Stimulated activated CD8-positive, alpha-beta memory T cell treated with anti-CD3 and anti-CD28 coated beads, Interleukin-12 subunit alpha, Interleukin-12 subunit beta, amount 100 ng/mL, for 1 hour (primary cell): ENCODE measurements at regions not wholly inside any gene's neighbourhood (a gene's known extent, or its start where the extent isn't known, plus 50 kb on each side); places are given as distances from the start of the nearest gene placed in this dataset.

Source experiments
- DNase-seq: peaks from one replicate; pipeline ENCODE4 v3.0.0-alpha.2; 2020; ENCODE audit warnings: low read depth

DNA sequence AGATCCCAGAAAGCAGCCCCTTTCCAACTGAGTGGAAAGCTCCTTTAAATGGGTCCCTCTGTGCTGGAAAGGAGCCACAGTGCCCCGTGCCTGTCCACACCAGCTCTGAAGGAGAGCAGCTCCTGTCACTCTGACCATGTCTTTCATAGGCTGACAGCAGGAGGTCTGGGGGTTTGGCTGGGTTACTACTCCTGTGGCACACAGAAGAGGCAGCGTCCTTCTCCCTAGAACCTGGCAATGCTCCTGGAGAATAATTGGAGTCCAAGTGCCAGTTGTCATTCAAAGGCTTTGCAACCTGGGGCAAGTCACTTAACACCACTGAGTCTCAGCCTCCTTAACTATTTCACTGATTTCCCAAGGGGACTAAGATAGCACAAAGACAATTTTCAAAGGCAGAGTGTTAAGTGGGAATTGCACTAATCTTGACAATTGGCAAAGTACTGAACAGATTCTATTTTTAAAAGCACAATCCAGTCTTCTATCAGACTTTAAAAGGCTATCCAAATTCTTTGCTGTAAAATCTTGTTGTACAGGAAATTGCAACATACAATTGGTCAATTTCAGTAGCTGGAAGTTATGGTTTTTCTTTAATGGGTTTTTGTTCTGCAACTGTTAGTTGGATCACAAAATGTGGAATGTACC is 457.2 kb downstream of the KIF16B start:
- no peak for DNase-seq

- no peak for DNase-seq
Observed at GRCh38 chr20:16113736-16114135, 459.5 kb downstream of the KIF16B start.

- DNase-seq, result no peak
Observed at GRCh38 chr20:16111852-16112412, 461.3 kb downstream of the KIF16B start.

DNA sequence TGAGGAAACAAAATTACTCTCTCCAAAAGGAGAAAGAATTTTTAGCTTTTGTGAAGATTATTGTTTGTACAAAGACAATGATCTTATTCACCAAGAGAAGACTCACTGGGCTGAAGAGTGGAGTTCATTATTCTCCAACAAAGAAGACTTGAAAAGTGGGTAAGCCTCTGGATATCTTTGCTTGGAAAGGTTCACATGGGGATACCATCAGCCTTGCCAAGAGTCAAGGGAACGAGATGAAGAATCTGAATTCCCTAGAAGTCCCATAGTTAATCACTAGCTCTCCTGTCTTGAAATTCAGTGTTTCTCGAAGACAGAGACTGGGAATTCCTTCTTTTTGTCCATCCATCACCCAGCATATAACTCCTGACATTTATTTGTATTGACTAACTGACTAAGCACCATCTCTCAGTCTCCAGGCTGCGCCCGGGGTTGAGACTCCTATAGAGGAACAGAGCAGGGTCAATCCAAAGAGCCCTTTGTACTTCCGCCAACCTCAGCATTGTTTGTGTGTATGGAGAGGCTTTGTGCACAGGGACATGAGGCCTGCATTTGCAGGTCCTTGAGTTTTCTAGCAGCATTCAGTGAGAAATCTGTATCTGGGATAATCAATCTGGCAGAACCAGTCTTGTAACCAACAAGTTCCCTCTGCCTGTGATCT is 461.9 kb downstream of the KIF16B start:
- no peak for DNase-seq

DNA sequence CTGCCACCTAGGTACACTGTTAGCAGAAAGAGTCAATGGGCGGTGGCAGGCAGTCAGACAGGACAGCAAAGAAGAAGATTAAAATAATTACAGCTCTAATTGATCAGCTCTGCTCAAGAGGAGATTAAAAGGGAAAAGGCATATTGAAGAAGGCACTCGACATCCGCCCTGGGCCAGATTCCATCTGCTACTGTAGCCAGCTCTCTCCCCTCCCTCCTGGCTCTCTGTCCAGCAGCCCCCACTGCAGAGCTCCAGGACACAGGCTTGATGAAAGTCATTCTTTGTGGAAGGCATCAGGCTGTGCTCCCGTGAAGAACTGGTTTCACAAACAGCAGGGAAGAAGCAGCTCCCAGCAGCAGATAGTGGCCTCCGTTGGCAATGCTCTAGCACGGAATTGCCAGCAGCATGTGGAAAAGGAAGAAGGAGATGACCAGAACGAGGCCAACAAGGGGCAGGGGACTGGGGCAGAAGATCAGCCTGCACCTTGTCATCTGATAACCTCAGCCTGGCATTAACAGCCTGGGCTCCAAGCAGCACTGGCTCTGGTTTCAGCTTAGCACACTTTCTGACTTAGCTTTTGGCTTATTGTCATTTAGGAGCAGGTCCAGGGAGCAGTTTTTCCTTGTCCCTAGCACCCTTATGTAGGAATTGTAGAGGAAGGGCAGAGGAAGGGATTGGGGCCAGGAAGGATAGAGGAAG is 465.9 kb downstream of the KIF16B start:
- no peak for DNase-seq

DNA sequence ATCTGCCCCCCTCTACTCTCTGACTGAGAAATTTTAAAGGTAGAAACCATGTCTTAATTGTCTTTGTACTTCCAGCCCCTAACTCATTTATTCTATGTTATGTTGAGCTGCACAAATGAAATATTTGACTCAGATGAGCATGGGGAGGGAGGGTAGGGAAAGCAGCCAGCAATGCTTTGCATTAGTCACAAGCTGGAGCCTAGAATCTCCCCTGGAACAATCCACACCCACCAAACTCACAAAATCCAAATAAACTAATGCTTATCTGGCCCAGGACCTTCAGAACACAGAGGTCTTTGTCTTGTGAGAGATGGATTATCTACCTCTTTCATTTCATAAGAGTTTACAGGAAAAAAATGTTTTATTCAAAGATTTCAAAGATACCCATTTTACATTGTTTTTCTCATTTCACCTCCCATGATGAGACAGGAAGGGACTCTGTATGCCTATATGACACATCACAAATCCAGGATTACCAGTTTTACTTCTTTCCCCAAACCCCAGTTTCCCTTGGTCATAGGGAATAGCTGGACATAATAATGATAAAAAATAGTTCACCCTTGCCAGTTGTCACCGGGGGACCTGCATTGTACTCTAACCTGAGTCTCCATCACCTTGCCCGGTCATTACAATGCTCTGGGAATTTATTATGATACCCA is 466.9 kb downstream of the KIF16B start:
- no peak for DNase-seq

DNA sequence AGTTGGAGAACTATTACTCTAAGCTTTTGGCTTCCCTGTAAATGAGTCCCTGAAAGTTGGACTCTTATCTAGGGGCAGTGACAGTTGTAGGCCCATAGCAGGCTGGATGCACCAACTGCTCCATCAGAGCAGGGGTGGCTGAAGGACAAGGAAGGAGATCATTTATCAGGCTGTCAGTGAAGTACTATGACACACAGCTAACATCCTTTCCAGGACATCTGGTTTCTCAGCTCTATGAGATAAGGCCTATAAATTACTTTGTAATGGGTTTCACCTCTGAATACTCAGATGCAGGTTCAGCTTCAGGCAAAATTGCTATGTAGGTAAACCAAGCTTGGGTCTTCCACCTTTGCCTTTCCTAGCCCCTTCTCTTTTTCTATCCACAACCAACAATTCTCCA is 468.5 kb downstream of the KIF16B start:
- no peak for DNase-seq
